HEK293 (cell line): ENCODE measurements at regions not wholly inside any gene's neighbourhood (a gene's known extent, or its start where the extent isn't known, plus 50 kb on each side); places are given as distances from the start of the nearest gene placed in this dataset.

Source experiments
- CTCF ChIA-PET: fragments of 350-600 bp; formaldehyde crosslinking; extraction: SDS; loops from one replicate; lab custom pipeline; 2021; ENCODE audit warnings: antibody characterized with exemption; lab: Yijun Ruan, JAX
- POLR2A ChIA-PET: fragments of 300-600 bp; formaldehyde crosslinking; extraction: SDS; loops from one replicate; lab custom pipeline; 2020; ENCODE audit warnings: antibody characterized with exemption, inconsistent platforms; lab: Yijun Ruan, JAX
- H3K27ac ChIP-seq: fragments of 200-500 bp; sonication (Bioruptor generic); 2 replicates; pipeline ENCODE4 v1.5.1; 2014; ENCODE audit warnings: low read depth, low read length, control low read depth, inconsistent platforms; ENCODE audit errors: extremely low read depth
- H3K36me3 ChIP-seq, 2 experiments: fragments of 200-500 bp in 1 of 2; sonication (Bioruptor generic) in 1 of 2; 1 replicate in 1 of 2; 2 replicates in 1 of 2; pipeline ENCODE4 v1.5.1; 2014 to 2017; ENCODE audit warnings: inconsistent platforms in 2 of 2, low read length in 2 of 2; ENCODE audit not compliant: control insufficient read depth in 2 of 2, insufficient read depth in 1 of 2
- H3K4me1 ChIP-seq: fragments of 200-500 bp; sonication (Bioruptor generic); 2 replicates; pipeline ENCODE4 v1.5.1; 2014; ENCODE audit warnings: mild to moderate bottlenecking, low read length, inconsistent platforms; ENCODE audit not compliant: control insufficient read depth, insufficient read depth
- H3K4me3 ChIP-seq: 2 replicates; pipeline ENCODE4 v1.5.1; 2011; ENCODE audit warnings: low read depth, mild to moderate bottlenecking, control low read depth, low read length, moderate library complexity
- H3K9me3 ChIP-seq: fragments of 200-500 bp; sonication (Bioruptor generic); 2 replicates; pipeline ENCODE4 v1.5.1; 2014; ENCODE audit warnings: low read depth, low read length, inconsistent platforms; ENCODE audit not compliant: control insufficient read depth, insufficient read depth
- GLI2 ChIP-seq: fragments of 450-650 bp; formaldehyde crosslinking; IDR thresholded peaks from 2 replicates; pipeline ENCODE4; 2017; ENCODE audit warnings: missing biosample characterization, missing genetic modification characterization, low read depth, borderline replicate concordance
- HOXD13 ChIP-seq: sonication (generic); formaldehyde crosslinking; IDR thresholded peaks from 2 replicates; pipeline ENCODE4 v1.8.0; 2022; ENCODE audit warnings: missing genetic modification reagents, borderline replicate concordance
- OSR2 ChIP-seq: fragments of 450-650 bp; formaldehyde crosslinking; IDR thresholded peaks from 2 replicates; pipeline ENCODE4 v1.5.1; 2016; ENCODE audit warnings: missing biosample characterization, missing genetic modification characterization
- OVOL3 ChIP-seq: fragments of 450-650 bp; formaldehyde crosslinking; IDR thresholded peaks from 2 replicates; pipeline ENCODE4 v1.5.1; 2016; ENCODE audit warnings: missing biosample characterization, missing genetic modification characterization
- PRDM2 ChIP-seq: fragments of 450-650 bp; formaldehyde crosslinking; IDR thresholded peaks from 2 replicates; pipeline ENCODE4 v1.5.1; 2016; ENCODE audit warnings: missing biosample characterization, missing genetic modification characterization, borderline replicate concordance
- ZNF146 ChIP-seq: fragments of 450-650 bp; formaldehyde crosslinking; IDR thresholded peaks from 2 replicates; pipeline ENCODE4 v1.5.1; 2016; ENCODE audit warnings: missing biosample characterization, missing genetic modification characterization
- ZNF221 ChIP-seq: fragments of 450-650 bp; formaldehyde crosslinking; IDR thresholded peaks from 2 replicates; pipeline ENCODE4 v1.5.1; 2017; ENCODE audit warnings: missing biosample characterization, missing genetic modification characterization, borderline replicate concordance
- ZNF24 ChIP-seq: fragments of 450-650 bp; formaldehyde crosslinking; IDR thresholded peaks from 2 replicates; pipeline ENCODE4 v1.5.1; 2016; ENCODE audit warnings: missing biosample characterization, missing genetic modification characterization
- ZNF266 ChIP-seq: fragments of 450-650 bp; formaldehyde crosslinking; IDR thresholded peaks from 2 replicates; pipeline ENCODE4 v1.5.1; 2016; ENCODE audit warnings: missing biosample characterization, missing genetic modification characterization, low read depth
- ZNF335 ChIP-seq: fragments of 450-650 bp; formaldehyde crosslinking; conservative IDR thresholded peaks from 2 replicates; pipeline ENCODE4 v1.5.1; 2016; ENCODE audit warnings: missing biosample characterization, missing genetic modification characterization
- ZNF394 ChIP-seq: fragments of 450-650 bp; formaldehyde crosslinking; IDR thresholded peaks from 2 replicates; pipeline ENCODE4 v1.5.1; 2016; ENCODE audit warnings: missing biosample characterization, missing genetic modification characterization, mild to moderate bottlenecking, moderate library complexity, borderline replicate concordance
- ZNF423 ChIP-seq: fragments of 450-650 bp; formaldehyde crosslinking; IDR thresholded peaks from 2 replicates; pipeline ENCODE4 v1.5.1; 2016; ENCODE audit warnings: missing biosample characterization, missing genetic modification characterization
- ZNF473 ChIP-seq: fragments of 450-650 bp; formaldehyde crosslinking; IDR thresholded peaks from 2 replicates; pipeline ENCODE4 v1.5.1; 2017; ENCODE audit warnings: missing biosample characterization, missing genetic modification characterization
- ZNF624 ChIP-seq: fragments of 450-650 bp; formaldehyde crosslinking; IDR thresholded peaks from 2 replicates; pipeline ENCODE4 v1.5.1; 2017; ENCODE audit warnings: missing biosample characterization, missing genetic modification characterization
- ZNF670 ChIP-seq: fragments of 450-650 bp; formaldehyde crosslinking; IDR thresholded peaks from 2 replicates; pipeline ENCODE4 v1.5.1; 2016; ENCODE audit warnings: missing biosample characterization, missing genetic modification characterization, low read depth
- ZNF76 ChIP-seq: fragments of 450-650 bp; formaldehyde crosslinking; IDR thresholded peaks from 2 replicates; pipeline ENCODE4; 2016; ENCODE audit warnings: low read depth, missing biosample characterization, missing genetic modification characterization, borderline replicate concordance
- TF ChIP-seq, protein P1 (sequence below): fragments of 450-650 bp; formaldehyde crosslinking; IDR thresholded peaks from 2 replicates; pipeline ENCODE4 v1.5.1; 2016; ENCODE audit warnings: missing biosample characterization, missing genetic modification characterization

GRCh38 chr5:57824623-57825022 is 342.0 kb upstream of the ACTBL2 start:
- no peak overlapping the region for H3K27ac ChIP-seq
- no peaks in the 10 kb centered on the region for H3K9me3 ChIP-seq
- POLR2A ChIA-PET = interaction anchor here (1.0 kb wide), 2 partner anchors 10 to 17 kb away, joined by 3 read pairs; no protein-coding TSS in a partner anchor
- no peaks in the 10 kb centered on the region for H3K4me1 ChIP-seq
- no peak overlapping the region for H3K4me3 ChIP-seq
- CTCF ChIA-PET = interaction anchor here (0.6 to 1.2 kb wide), 4 partner anchors 26 to 89 kb away, joined by 3 to 5 read pairs (median 3); no protein-coding TSS in a partner anchor
- H3K36me3 ChIP-seq = no peaks in the 10 kb centered on the region
- TF ChIP-seq ZNF221 (tag by site-specific recombination) = no peak
- no peak for TF ChIP-seq ZNF423 (tag by site-specific recombination)
- no peak for TF ChIP-seq ZNF473 (tag by site-specific recombination)
- no peak for TF ChIP-seq ZNF266 (tag by site-specific recombination)
- TF ChIP-seq ZNF624 (tag by site-specific recombination) = no peak
- TF ChIP-seq ZNF394 (tag by site-specific recombination) = no peak
- no peak for TF ChIP-seq ZNF24 (tag by site-specific recombination)
- TF ChIP-seq ZNF335 = no peak
- no peak for TF ChIP-seq ZNF76 (tag by site-specific recombination)
- TF ChIP-seq OVOL3 (tag by site-specific recombination) = no peak
- no peak for TF ChIP-seq GLI2 (tag by site-specific recombination)
- no peak for TF ChIP-seq HOXD13
- TF ChIP-seq PRDM2 (tag by site-specific recombination) = no peak

GRCh38 chr5:57824047-57824446 is 341.4 kb upstream of the ACTBL2 start:
- CTCF ChIA-PET = interaction anchor here (0.6 to 1.2 kb wide), 4 partner anchors 26 to 96 kb away, joined by 3 to 5 read pairs (median 4); no protein-coding TSS in a partner anchor
- Histone ChIP-seq H3K36me3 (no peaks in the 10 kb centered on the region), H3K4me1 (no peaks in the 10 kb centered on the region), H3K4me3 (no peak overlapping the region), H3K9me3 (no peaks in the 10 kb centered on the region), H3K27ac (no peak overlapping the region)
- POLR2A ChIA-PET = no interaction called here
- TF ChIP-seq, protein P1, sequence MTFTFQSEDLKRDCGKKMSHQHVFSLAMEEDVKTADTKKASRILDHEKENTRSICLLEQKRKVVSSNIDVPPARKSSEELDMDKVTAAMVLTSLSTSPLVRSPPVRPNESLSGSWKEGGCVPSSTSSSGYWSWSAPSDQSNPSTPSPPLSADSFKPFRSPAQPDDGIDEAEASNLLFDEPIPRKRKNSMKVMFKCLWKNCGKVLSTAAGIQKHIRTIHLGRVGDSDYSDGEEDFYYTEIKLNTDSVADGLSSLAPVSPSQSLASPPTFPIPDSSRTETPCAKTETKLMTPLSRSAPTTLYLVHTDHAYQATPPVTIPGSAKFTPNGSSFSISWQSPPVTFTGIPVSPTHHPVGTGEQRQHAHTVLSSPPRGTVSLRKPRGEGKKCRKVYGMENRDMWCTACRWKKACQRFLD (tag by site-specific recombination) = no peak
- TF ChIP-seq ZNF146 (no peak), OSR2 (tag by site-specific recombination) (no peak), ZNF670 (tag by site-specific recombination) (no peak)
